Immature natural killer cell (primary cell): ENCODE measurements at regions not wholly inside any gene's neighbourhood (a gene's known extent, or its start where the extent isn't known, plus 50 kb on each side); places are given as distances from the start of the nearest gene placed in this dataset.

Experiments
- DNase-seq, 3 donors: peaks; one replicate each; pipeline ENCODE4 v3.0.0; 2022; ENCODE audit warnings: mixed read lengths in 1 of 3
- H3K27ac Mint-ChIP-seq, 6 donors: one replicate each; pipeline ENCODE4 v1.8.0; 2020; ENCODE audit warnings: mixed read lengths in 6 of 6, mild to moderate bottlenecking in 5 of 6, inconsistent platforms in 4 of 6, moderate library complexity in 3 of 6
- H3K27me3 Mint-ChIP-seq, 3 donors: one replicate each; pipeline ENCODE4 v1.8.0; 2020 to 2021; ENCODE audit warnings: low read depth in 3 of 3, mild to moderate bottlenecking in 3 of 3, mixed read lengths in 3 of 3, moderate library complexity in 3 of 3, inconsistent platforms in 1 of 3
- H3K36me3 Mint-ChIP-seq, 3 donors: one replicate each; pipeline ENCODE4 v1.8.0; 2020; ENCODE audit warnings: mixed read lengths in 3 of 3, inconsistent platforms in 2 of 3, mild to moderate bottlenecking in 2 of 3
- H3K4me1 Mint-ChIP-seq, 2 donors: one replicate each; pipeline ENCODE4 v1.8.0; 2020; ENCODE audit warnings: inconsistent platforms in 2 of 2, mild to moderate bottlenecking in 2 of 2, mixed read lengths in 2 of 2, moderate library complexity in 1 of 2
- H3K4me3 Mint-ChIP-seq, 5 donors: one replicate each; pipeline ENCODE4 v1.8.0; 2020; ENCODE audit warnings: mild to moderate bottlenecking in 5 of 5, mixed read lengths in 5 of 5, inconsistent platforms in 3 of 5, moderate library complexity in 3 of 5
- H3K9me3 Mint-ChIP-seq, 6 donors: one replicate each; pipeline ENCODE4 v1.8.0; 2020; ENCODE audit warnings: mild to moderate bottlenecking in 6 of 6, mixed read lengths in 6 of 6, inconsistent platforms in 4 of 6, moderate library complexity in 3 of 6

GRCh38 chr10:104546336-104546735 is 94.8 kb upstream of the SORCS3 start:
- H3K27me3 Mint-ChIP-seq, result peaks cover 0 to 3% (median 0%) of the 10 kb centered on the region in 3 donors
- no peak overlapping the region for H3K27ac Mint-ChIP-seq
- H3K4me3 Mint-ChIP-seq, result no peak overlapping the region
- no peaks in the 10 kb centered on the region for H3K4me1 Mint-ChIP-seq
- no peak for DNase-seq
- no peaks in the 10 kb centered on the region for H3K36me3 Mint-ChIP-seq
- no peaks in the 10 kb centered on the region for H3K9me3 Mint-ChIP-seq

- H3K27ac Mint-ChIP-seq, result no peak overlapping the region
- H3K9me3 Mint-ChIP-seq, result no peaks in the 10 kb centered on the region
- no peak overlapping the region for H3K4me3 Mint-ChIP-seq
- no peaks in the 10 kb centered on the region for H3K4me1 Mint-ChIP-seq
- H3K27me3 Mint-ChIP-seq, result peaks cover 0 to 3% (median 0%) of the 10 kb centered on the region in 3 donors
- no peaks in the 10 kb centered on the region for H3K36me3 Mint-ChIP-seq
- DNase-seq, result no peak
Measured at GRCh38 chr10:104546756-104547155, 94.3 kb upstream of the SORCS3 start.

GRCh38 chr10:104548090-104548489 is 93.0 kb upstream of the SORCS3 start:
- no peak for DNase-seq
- Mint-ChIP-seq H3K36me3 (no peaks in the 10 kb centered on the region), H3K27me3 (peaks cover 0 to 3% (median 0%) of the 10 kb centered on the region in 3 donors), H3K4me3 (no peak overlapping the region), H3K27ac (no peak overlapping the region), H3K4me1 (no peaks in the 10 kb centered on the region), H3K9me3 (no peaks in the 10 kb centered on the region)

GRCh38 chr10:104556831-104557230 is 84.3 kb upstream of the SORCS3 start:
- Mint-ChIP-seq H3K36me3 (no peaks in the 10 kb centered on the region), H3K27ac (no peak overlapping the region), H3K27me3 (peaks cover 2 to 11% (median 6%) of the 10 kb centered on the region in 3 donors), H3K9me3 (peaks cover 0 to 2% (median 0%) of the 10 kb centered on the region in 6 donors), H3K4me1 (no peaks in the 10 kb centered on the region), H3K4me3 (no peak overlapping the region)
- DNase-seq, result no peak

GRCh38 chr10:104557966-104558365 is 83.1 kb upstream of the SORCS3 start:
- Mint-ChIP-seq H3K36me3 (no peaks in the 10 kb centered on the region), H3K9me3 (peaks cover 0 to 2% (median 0%) of the 10 kb centered on the region in 6 donors), H3K27me3 (peaks cover 6 to 11% (median 8%) of the 10 kb centered on the region in 3 donors), H3K4me1 (no peaks in the 10 kb centered on the region), H3K27ac (no peak overlapping the region), H3K4me3 (no peak overlapping the region)
- DNase-seq, result no peak

GRCh38 chr10:104559935-104560334 is 81.2 kb upstream of the SORCS3 start:
- no peak overlapping the region for H3K4me3 Mint-ChIP-seq
- H3K27me3 Mint-ChIP-seq, result peaks cover 9 to 11% (median 10%) of the 10 kb centered on the region in 3 donors
- DNase-seq, result no peak

GRCh38 chr10:104563051-104563450 is 78.0 kb upstream of the SORCS3 start:
- no peaks in the 10 kb centered on the region for H3K36me3 Mint-ChIP-seq
- no peaks in the 10 kb centered on the region for H3K4me1 Mint-ChIP-seq
- H3K27ac Mint-ChIP-seq, result no peak overlapping the region
- H3K27me3 Mint-ChIP-seq, result peaks cover 4 to 10% (median 7%) of the 10 kb centered on the region in 3 donors
- DNase-seq, result no peak
- H3K9me3 Mint-ChIP-seq, result no peaks in the 10 kb centered on the region
- H3K4me3 Mint-ChIP-seq, result no peak overlapping the region

More at GRCh38 chr10:104559935-104560334, 81.2 kb upstream of the SORCS3 start:
- H3K9me3 Mint-ChIP-seq, result peaks cover 0 to 2% (median 0%) of the 10 kb centered on the region in 6 donors
- H3K27ac Mint-ChIP-seq, result no peak overlapping the region
- no peaks in the 10 kb centered on the region for H3K4me1 Mint-ChIP-seq
- no peaks in the 10 kb centered on the region for H3K36me3 Mint-ChIP-seq

GRCh38 chr10:104563548-104563947 is 77.5 kb upstream of the SORCS3 start:
- DNase-seq, result no peak
- H3K9me3 Mint-ChIP-seq, result no peaks in the 10 kb centered on the region
- H3K36me3 Mint-ChIP-seq, result no peaks in the 10 kb centered on the region
- no peaks in the 10 kb centered on the region for H3K4me1 Mint-ChIP-seq
- no peak overlapping the region for H3K27ac Mint-ChIP-seq
- peaks cover 4 to 10% (median 7%) of the 10 kb centered on the region in 3 donors for H3K27me3 Mint-ChIP-seq
- H3K4me3 Mint-ChIP-seq, result no peak overlapping the region

- DNase-seq, result no peak
- Mint-ChIP-seq H3K4me1 (no peaks in the 10 kb centered on the region), H3K36me3 (peaks cover 0 to 11% (median 0%) of the 10 kb centered on the region in 3 donors), H3K27me3 (peaks cover 2 to 13% (median 12%) of the 10 kb centered on the region in 3 donors), H3K4me3 (no peak overlapping the region), H3K9me3 (peaks cover 4 to 25% (median 20%) of the 10 kb centered on the region in 6 donors), H3K27ac (no peak overlapping the region)
Measured at GRCh38 chr10:104574427-104574826, 66.7 kb upstream of the SORCS3 start.

- peaks cover 4 to 20% (median 16%) of the 10 kb centered on the region in 6 donors for H3K9me3 Mint-ChIP-seq
- DNase-seq, result no peak
- no peak overlapping the region for H3K4me3 Mint-ChIP-seq
- H3K27me3 Mint-ChIP-seq, result peaks cover 2 to 13% (median 12%) of the 10 kb centered on the region in 3 donors
- H3K27ac Mint-ChIP-seq, result no peak overlapping the region
- no peaks in the 10 kb centered on the region for H3K4me1 Mint-ChIP-seq
- H3K36me3 Mint-ChIP-seq, result peaks cover 0 to 11% (median 0%) of the 10 kb centered on the region in 3 donors
Measured at GRCh38 chr10:104574838-104575237, 66.3 kb upstream of the SORCS3 start.

- DNase-seq, result no peak
- H3K27ac Mint-ChIP-seq, result no peak overlapping the region
- peaks cover 4 to 6% of the 10 kb centered on the region in 2 donors for H3K4me1 Mint-ChIP-seq
Measured at GRCh38 chr10:104576611-104577010, 64.5 kb upstream of the SORCS3 start.

GRCh38 chr10:104577163-104577562 is 63.9 kb upstream of the SORCS3 start:
- no peak overlapping the region for H3K27ac Mint-ChIP-seq
- no peak for DNase-seq
- H3K9me3 Mint-ChIP-seq, result peaks cover 0 to 2% (median 0%) of the 10 kb centered on the region in 6 donors
- H3K27me3 Mint-ChIP-seq, result peaks cover 3 to 11% (median 6%) of the 10 kb centered on the region in 3 donors
- H3K4me3 Mint-ChIP-seq, result no peak overlapping the region
- H3K36me3 Mint-ChIP-seq, result no peaks in the 10 kb centered on the region
- peaks cover 4 to 6% of the 10 kb centered on the region in 2 donors for H3K4me1 Mint-ChIP-seq

More at GRCh38 chr10:104576611-104577010, 64.5 kb upstream of the SORCS3 start:
- no peak overlapping the region for H3K4me3 Mint-ChIP-seq
- H3K9me3 Mint-ChIP-seq, result peaks cover 1 to 3% (median 2%) of the 10 kb centered on the region in 6 donors
- H3K36me3 Mint-ChIP-seq, result no peaks in the 10 kb centered on the region
- H3K27me3 Mint-ChIP-seq, result peaks cover 6 to 12% (median 7%) of the 10 kb centered on the region in 3 donors

GRCh38 chr10:104577861-104578521 is 63.1 kb upstream of the SORCS3 start:
- Mint-ChIP-seq H3K9me3 (no peaks in the 10 kb centered on the region), H3K36me3 (no peaks in the 10 kb centered on the region), H3K4me1 (peaks cover 4 to 6% of the 10 kb centered on the region in 2 donors), H3K27me3 (peaks cover 6 to 14% (median 8%) of the 10 kb centered on the region in 3 donors), H3K27ac (no peak overlapping the region), H3K4me3 (no peak overlapping the region)
- DNase-seq, result no peak

- H3K36me3 Mint-ChIP-seq, result no peaks in the 10 kb centered on the region
- peaks cover 6 to 14% (median 8%) of the 10 kb centered on the region in 3 donors for H3K27me3 Mint-ChIP-seq
- H3K9me3 Mint-ChIP-seq, result no peaks in the 10 kb centered on the region
- H3K4me3 Mint-ChIP-seq, result no peak overlapping the region
- no peak for DNase-seq
- peaks cover 4 to 6% of the 10 kb centered on the region in 2 donors for H3K4me1 Mint-ChIP-seq
- no peak overlapping the region for H3K27ac Mint-ChIP-seq
Measured at GRCh38 chr10:104578671-104579070, 62.4 kb upstream of the SORCS3 start.
